ENCODE measurements at regions not wholly inside any gene's neighbourhood (a gene's known extent, or its start where the extent isn't known, plus 50 kb on each side); places are given as distances from the start of the nearest gene placed in this dataset.

GRCh38 chr1:71345491-71345890 is 264.7 kb upstream of the ZRANB2 start:
- TF ChIP-seq CTCF (IDR thresholded peaks at IDR 0.05) (no peak), POLR2A (IDR thresholded peaks at IDR 0.05) (no peak), POLR2AphosphoS5 (IDR thresholded peaks at IDR 0.05) (no peak)
